ENCODE measurements at regions not wholly inside any gene's neighbourhood (a gene's known extent, or its start where the extent isn't known, plus 50 kb on each side); places are given as distances from the start of the nearest gene placed in this dataset.

DNA sequence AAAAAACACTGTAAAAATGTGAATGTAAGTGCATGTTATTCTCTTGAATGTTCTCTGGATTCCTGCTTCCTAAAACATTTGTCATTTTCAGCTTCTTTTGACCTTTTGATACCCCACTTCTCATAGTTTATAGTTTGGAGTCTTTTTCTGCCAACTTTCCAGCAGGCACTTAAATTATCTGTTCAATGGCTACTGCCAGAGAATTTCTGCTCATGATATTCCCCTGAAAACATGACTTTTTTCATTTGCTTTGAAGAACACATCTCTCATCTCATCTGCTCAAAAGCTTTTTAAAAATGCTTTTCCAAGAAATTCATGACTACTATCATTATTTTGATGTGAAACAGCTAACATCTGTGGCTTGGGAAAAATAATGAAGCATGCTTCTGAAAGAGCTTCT lies 269.7 kb upstream of the PCDH7 start:
- TF ChIP-seq, protein P1, sequence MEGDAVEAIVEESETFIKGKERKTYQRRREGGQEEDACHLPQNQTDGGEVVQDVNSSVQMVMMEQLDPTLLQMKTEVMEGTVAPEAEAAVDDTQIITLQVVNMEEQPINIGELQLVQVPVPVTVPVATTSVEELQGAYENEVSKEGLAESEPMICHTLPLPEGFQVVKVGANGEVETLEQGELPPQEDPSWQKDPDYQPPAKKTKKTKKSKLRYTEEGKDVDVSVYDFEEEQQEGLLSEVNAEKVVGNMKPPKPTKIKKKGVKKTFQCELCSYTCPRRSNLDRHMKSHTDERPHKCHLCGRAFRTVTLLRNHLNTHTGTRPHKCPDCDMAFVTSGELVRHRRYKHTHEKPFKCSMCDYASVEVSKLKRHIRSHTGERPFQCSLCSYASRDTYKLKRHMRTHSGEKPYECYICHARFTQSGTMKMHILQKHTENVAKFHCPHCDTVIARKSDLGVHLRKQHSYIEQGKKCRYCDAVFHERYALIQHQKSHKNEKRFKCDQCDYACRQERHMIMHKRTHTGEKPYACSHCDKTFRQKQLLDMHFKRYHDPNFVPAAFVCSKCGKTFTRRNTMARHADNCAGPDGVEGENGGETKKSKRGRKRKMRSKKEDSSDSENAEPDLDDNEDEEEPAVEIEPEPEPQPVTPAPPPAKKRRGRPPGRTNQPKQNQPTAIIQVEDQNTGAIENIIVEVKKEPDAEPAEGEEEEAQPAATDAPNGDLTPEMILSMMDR (IDR thresholded peaks at IDR 0.05; ENCODE audit: low read depth, low read length): no peak
- no peak for TF ChIP-seq POLR2A (IDR thresholded peaks at IDR 0.05; ENCODE audit: extremely low read depth, insufficient read length)
